ENCODE measurements at regions not wholly inside any gene's neighbourhood (a gene's known extent, or its start where the extent isn't known, plus 50 kb on each side); places are given as distances from the start of the nearest gene placed in this dataset.
"Not testable (repeated sequence)": the region's sequence is repeated elsewhere in the genome, so short reads cannot be mapped to it uniquely, and the experiment has no call there.

- H3K4me3 ChIP-seq; H3K36me3 ChIP-seq; intact Hi-C loops (cut with DNase I; ENCODE audit: low total_unique reads); H3K27me3 ChIP-seq; DNase-seq (ENCODE audit: low spot score in 2 of 2); H3K4me1 ChIP-seq; H3K27ac ChIP-seq: not testable (repeated sequence)
- H3K9me3 ChIP-seq = peaks cover 10 to 13% of the 10 kb centered on the region in 2 donors
Measured at GRCh38 chr21:9972018-9972417, 549.4 kb upstream of the TPTE start.

- H3K4me1 ChIP-seq; H3K36me3 ChIP-seq; intact Hi-C loops (cut with DNase I; ENCODE audit: low total_unique reads); H3K27me3 ChIP-seq; H3K4me3 ChIP-seq; DNase-seq (ENCODE audit: low spot score in 2 of 2); H3K27ac ChIP-seq; H3K9me3 ChIP-seq: not testable (repeated sequence)
Measured at GRCh38 chr21:9978371-9978770, 543.0 kb upstream of the TPTE start.

- H3K9me3 ChIP-seq; H3K27ac ChIP-seq; DNase-seq (ENCODE audit: low spot score in 2 of 2); H3K36me3 ChIP-seq; H3K4me1 ChIP-seq; intact Hi-C loops (cut with DNase I; ENCODE audit: low total_unique reads); H3K27me3 ChIP-seq; H3K4me3 ChIP-seq: not testable (repeated sequence)
Measured at GRCh38 chr21:9997507-9997906, 523.9 kb upstream of the TPTE start.

GRCh38 chr21:10002762-10003313 lies 518.5 kb upstream of the TPTE start:
- intact Hi-C loops (cut with DNase I; ENCODE audit: low total_unique reads); H3K36me3 ChIP-seq; DNase-seq (ENCODE audit: low spot score in 2 of 2); H3K27me3 ChIP-seq; H3K4me1 ChIP-seq; H3K4me3 ChIP-seq; H3K27ac ChIP-seq: not testable (repeated sequence)
- H3K9me3 ChIP-seq = peaks cover 10 to 23% of the 10 kb centered on the region in 2 donors

- H3K4me1 ChIP-seq; H3K27ac ChIP-seq; DNase-seq (ENCODE audit: low spot score in 2 of 2); H3K27me3 ChIP-seq; intact Hi-C loops (cut with DNase I; ENCODE audit: low total_unique reads); H3K36me3 ChIP-seq; H3K4me3 ChIP-seq: not testable (repeated sequence)
- peaks cover 10 to 27% of the 10 kb centered on the region in 2 donors for H3K9me3 ChIP-seq
Measured at GRCh38 chr21:10005791-10006190, 515.6 kb upstream of the TPTE start.

GRCh38 chr21:10016991-10017390 lies 504.4 kb upstream of the TPTE start:
- H3K36me3 ChIP-seq; H3K4me1 ChIP-seq; H3K9me3 ChIP-seq; intact Hi-C loops (cut with DNase I; ENCODE audit: low total_unique reads); H3K4me3 ChIP-seq; DNase-seq (ENCODE audit: low spot score in 2 of 2); H3K27me3 ChIP-seq; H3K27ac ChIP-seq: not testable (repeated sequence)

GRCh38 chr21:10017757-10018156 lies 503.6 kb upstream of the TPTE start:
- H3K27me3 ChIP-seq; H3K4me3 ChIP-seq; H3K36me3 ChIP-seq; intact Hi-C loops (cut with DNase I; ENCODE audit: low total_unique reads); DNase-seq (ENCODE audit: low spot score in 2 of 2); H3K9me3 ChIP-seq; H3K27ac ChIP-seq; H3K4me1 ChIP-seq: not testable (repeated sequence)

GRCh38 chr21:10021462-10021861 lies 499.9 kb upstream of the TPTE start:
- H3K27ac ChIP-seq; H3K9me3 ChIP-seq; H3K4me3 ChIP-seq; H3K27me3 ChIP-seq; H3K4me1 ChIP-seq; intact Hi-C loops (cut with DNase I; ENCODE audit: low total_unique reads); H3K36me3 ChIP-seq; DNase-seq (ENCODE audit: low spot score in 2 of 2): not testable (repeated sequence)

- H3K4me3 ChIP-seq; intact Hi-C loops (cut with DNase I; ENCODE audit: low total_unique reads); DNase-seq (ENCODE audit: low spot score in 2 of 2); H3K36me3 ChIP-seq; H3K27ac ChIP-seq; H3K9me3 ChIP-seq; H3K4me1 ChIP-seq; H3K27me3 ChIP-seq: not testable (repeated sequence)
Measured at GRCh38 chr21:10022745-10023144, 498.6 kb upstream of the TPTE start.
